ENCODE measurements at regions not wholly inside any gene's neighbourhood (a gene's known extent, or its start where the extent isn't known, plus 50 kb on each side); places are given as distances from the start of the nearest gene placed in this dataset.

GRCh38 chr14:83707056-83707455, 1822.9 kb upstream of the FLRT2 start:
- no peak overlapping the region for H3K27ac ChIP-seq (ENCODE audit: low read depth in 1 of 2, low read length in 2 of 2)
- Mint-ChIP-seq H3K4me3 (no peak overlapping the region), H3K9me3 (peaks cover 12% of the 10 kb centered on the region), H3K36me3 (ENCODE audit: low read depth) (no peaks in the 10 kb centered on the region), H3K27ac (no peak overlapping the region), H3K4me1 (ENCODE audit: low read depth) (no peaks in the 10 kb centered on the region), H3K27me3 (no peaks in the 10 kb centered on the region)
- POLR2A ChIA-PET, result no interaction called here
- no peaks in the 10 kb centered on the region for H3K4me1 ChIP-seq (ENCODE audit: insufficient read depth, low read length)
- no peak for ATAC-seq (ENCODE audit: poor library complexity)
- CTCF ChIA-PET, result no interaction called here
- no peaks in the 10 kb centered on the region for H3K27me3 ChIP-seq (ENCODE audit: control insufficient read depth in 1 of 2, insufficient read depth in 2 of 2, low read length in 2 of 2)
- intact Hi-C loops (cut with DNase I, micrococcal nuclease), result no loop called here
- TF ChIP-seq CTCF (IDR thresholded peaks at IDR 0.05), result no peak
- no peak overlapping the region for H3K4me3 ChIP-seq (ENCODE audit: low read length)
- DNase-seq, result no peak
- H3K9me3 ChIP-seq (ENCODE audit: control insufficient read depth in 1 of 2, insufficient read depth in 1 of 2, low read length in 2 of 2), result peaks cover 0 to 6% of the 10 kb centered on the region in 2 experiments
- no peaks in the 10 kb centered on the region for H3K36me3 ChIP-seq (ENCODE audit: insufficient read depth, low read length)

DNA sequence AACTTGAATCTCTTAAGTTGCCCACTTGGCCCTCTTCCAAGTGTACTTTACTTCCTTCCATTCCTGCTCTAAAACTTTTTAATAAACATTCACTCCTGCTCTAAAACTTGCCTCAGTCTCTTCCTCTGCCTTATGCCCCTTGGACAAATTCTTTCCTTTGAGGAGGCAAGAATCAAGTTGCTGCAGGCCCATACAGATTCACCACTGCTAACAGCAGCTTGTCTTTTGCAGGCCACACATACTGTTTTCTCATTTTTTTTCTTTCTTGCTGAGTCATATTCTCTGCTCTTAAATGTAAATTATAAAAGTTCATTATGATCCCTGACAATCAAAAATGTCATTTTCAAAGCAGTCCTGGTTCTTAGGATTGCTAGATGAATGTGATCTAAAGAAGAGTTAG, 1820.8 kb upstream of the FLRT2 start:
- Histone ChIP-seq H3K4me3 (ENCODE audit: low read length) (no peak overlapping the region), H3K27ac (ENCODE audit: low read depth in 1 of 2, low read length in 2 of 2) (no peak overlapping the region), H3K36me3 (ENCODE audit: insufficient read depth, low read length) (no peaks in the 10 kb centered on the region), H3K27me3 (ENCODE audit: control insufficient read depth in 1 of 2, insufficient read depth in 2 of 2, low read length in 2 of 2) (no peaks in the 10 kb centered on the region), H3K4me1 (ENCODE audit: insufficient read depth, low read length) (no peaks in the 10 kb centered on the region), H3K9me3 (ENCODE audit: control insufficient read depth in 1 of 2, insufficient read depth in 1 of 2, low read length in 2 of 2) (peaks cover 0 to 6% of the 10 kb centered on the region in 2 experiments)
- no peaks in the 10 kb centered on the region for H3K4me1 Mint-ChIP-seq (ENCODE audit: low read depth)
- TF ChIP-seq CTCF (IDR thresholded peaks at IDR 0.05), result no peak
- intact Hi-C loops (cut with DNase I, micrococcal nuclease), result no loop called here
- POLR2A ChIA-PET, result no interaction called here
- no peak overlapping the region for H3K4me3 Mint-ChIP-seq
- no peak overlapping the region for H3K27ac Mint-ChIP-seq
- ATAC-seq (ENCODE audit: poor library complexity) (no peak), DNase-seq (no peak)
- no peaks in the 10 kb centered on the region for H3K27me3 Mint-ChIP-seq
- H3K9me3 Mint-ChIP-seq, result peaks cover 8% of the 10 kb centered on the region
- no peaks in the 10 kb centered on the region for H3K36me3 Mint-ChIP-seq (ENCODE audit: low read depth)
- CTCF ChIA-PET, result no interaction called here

GRCh38 chr14:83711046-83711445, 1818.9 kb upstream of the FLRT2 start:
- Histone ChIP-seq H3K27me3 (ENCODE audit: control insufficient read depth in 1 of 2, insufficient read depth in 2 of 2, low read length in 2 of 2) (no peaks in the 10 kb centered on the region), H3K4me1 (ENCODE audit: insufficient read depth, low read length) (no peaks in the 10 kb centered on the region), H3K4me3 (ENCODE audit: low read length) (no peak overlapping the region), H3K9me3 (ENCODE audit: control insufficient read depth in 1 of 2, insufficient read depth in 1 of 2, low read length in 2 of 2) (peaks cover 0 to 4% of the 10 kb centered on the region in 2 experiments), H3K36me3 (ENCODE audit: insufficient read depth, low read length) (no peaks in the 10 kb centered on the region), H3K27ac (ENCODE audit: low read depth in 1 of 2, low read length in 2 of 2) (no peak overlapping the region)
- ATAC-seq (ENCODE audit: poor library complexity) (no peak), DNase-seq (no peak)
- Mint-ChIP-seq H3K4me3 (no peak overlapping the region), H3K27ac (no peak overlapping the region), H3K36me3 (ENCODE audit: low read depth) (no peaks in the 10 kb centered on the region), H3K27me3 (no peaks in the 10 kb centered on the region), H3K4me1 (ENCODE audit: low read depth) (no peaks in the 10 kb centered on the region), H3K9me3 (peaks cover 4% of the 10 kb centered on the region)
- no peak for TF ChIP-seq CTCF (IDR thresholded peaks at IDR 0.05)
- CTCF ChIA-PET, result no interaction called here
- POLR2A ChIA-PET, result no interaction called here
- intact Hi-C loops (cut with DNase I, micrococcal nuclease), result no loop called here

Measured in CD4-positive, alpha-beta T cell (primary cell).